ENCODE measurements at regions not wholly inside any gene's neighbourhood (a gene's known extent, or its start where the extent isn't known, plus 50 kb on each side); places are given as distances from the start of the nearest gene placed in this dataset.

DNA sequence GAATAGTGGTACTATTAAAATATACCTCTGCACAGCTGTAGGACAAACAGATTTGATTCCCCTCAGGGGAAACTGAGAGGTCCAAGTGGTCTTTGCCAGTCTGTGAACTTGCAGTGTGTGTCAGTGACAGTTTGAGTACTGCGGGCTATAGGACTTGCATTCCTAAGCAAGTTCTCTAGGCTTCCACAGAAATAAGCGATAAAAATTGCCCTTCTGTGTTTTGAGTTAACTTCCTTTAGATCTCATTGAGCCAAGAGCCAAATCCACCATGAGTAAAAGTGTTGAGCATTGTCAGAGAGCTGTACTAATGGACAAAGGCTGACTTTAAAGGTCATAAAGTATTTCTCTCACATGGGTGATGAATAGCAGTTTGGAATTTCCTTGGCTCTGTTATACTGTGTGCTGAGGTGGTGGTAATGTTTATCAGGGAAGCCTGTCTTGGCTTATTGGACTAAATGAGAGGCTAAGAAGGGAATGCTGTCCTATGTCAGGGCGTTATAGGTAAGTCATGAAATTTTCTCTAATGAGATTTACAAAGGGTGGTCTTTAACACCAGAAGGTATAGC lies 122.6 kb upstream of the MAP3K7 start (continued):
- TF ChIP-seq, protein P1, sequence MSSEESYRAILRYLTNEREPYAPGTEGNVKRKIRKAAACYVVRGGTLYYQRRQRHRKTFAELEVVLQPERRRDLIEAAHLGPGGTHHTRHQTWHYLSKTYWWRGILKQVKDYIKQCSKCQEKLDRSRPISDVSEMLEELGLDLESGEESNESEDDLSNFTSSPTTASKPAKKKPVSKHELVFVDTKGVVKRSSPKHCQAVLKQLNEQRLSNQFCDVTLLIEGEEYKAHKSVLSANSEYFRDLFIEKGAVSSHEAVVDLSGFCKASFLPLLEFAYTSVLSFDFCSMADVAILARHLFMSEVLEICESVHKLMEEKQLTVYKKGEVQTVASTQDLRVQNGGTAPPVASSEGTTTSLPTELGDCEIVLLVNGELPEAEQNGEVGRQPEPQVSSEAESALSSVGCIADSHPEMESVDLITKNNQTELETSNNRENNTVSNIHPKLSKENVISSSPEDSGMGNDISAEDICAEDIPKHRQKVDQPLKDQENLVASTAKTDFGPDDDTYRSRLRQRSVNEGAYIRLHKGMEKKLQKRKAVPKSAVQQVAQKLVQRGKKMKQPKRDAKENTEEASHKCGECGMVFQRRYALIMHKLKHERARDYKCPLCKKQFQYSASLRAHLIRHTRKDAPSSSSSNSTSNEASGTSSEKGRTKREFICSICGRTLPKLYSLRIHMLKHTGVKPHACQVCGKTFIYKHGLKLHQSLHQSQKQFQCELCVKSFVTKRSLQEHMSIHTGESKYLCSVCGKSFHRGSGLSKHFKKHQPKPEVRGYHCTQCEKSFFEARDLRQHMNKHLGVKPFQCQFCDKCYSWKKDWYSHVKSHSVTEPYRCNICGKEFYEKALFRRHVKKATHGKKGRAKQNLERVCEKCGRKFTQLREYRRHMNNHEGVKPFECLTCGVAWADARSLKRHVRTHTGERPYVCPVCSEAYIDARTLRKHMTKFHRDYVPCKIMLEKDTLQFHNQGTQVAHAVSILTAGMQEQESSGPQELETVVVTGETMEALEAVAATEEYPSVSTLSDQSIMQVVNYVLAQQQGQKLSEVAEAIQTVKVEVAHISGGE (CRISPR knock-in tag; IDR thresholded peaks at IDR 0.05): no peak
- TF ChIP-seq RBBP5 (conservative IDR thresholded peaks at IDR 0.05) (no peak), PAX5 (IDR thresholded peaks at IDR 0.05; ENCODE audit: borderline replicate concordance, low read depth, low read length) (no peak), BACH1 (IDR thresholded peaks at IDR 0.05; ENCODE audit: borderline replicate concordance) (no peak), PML (IDR thresholded peaks at IDR 0.05; ENCODE audit: low read length) (no peak), HDAC2 (IDR thresholded peaks at IDR 0.05) (no peak)
- TF ChIP-seq, protein P2, sequence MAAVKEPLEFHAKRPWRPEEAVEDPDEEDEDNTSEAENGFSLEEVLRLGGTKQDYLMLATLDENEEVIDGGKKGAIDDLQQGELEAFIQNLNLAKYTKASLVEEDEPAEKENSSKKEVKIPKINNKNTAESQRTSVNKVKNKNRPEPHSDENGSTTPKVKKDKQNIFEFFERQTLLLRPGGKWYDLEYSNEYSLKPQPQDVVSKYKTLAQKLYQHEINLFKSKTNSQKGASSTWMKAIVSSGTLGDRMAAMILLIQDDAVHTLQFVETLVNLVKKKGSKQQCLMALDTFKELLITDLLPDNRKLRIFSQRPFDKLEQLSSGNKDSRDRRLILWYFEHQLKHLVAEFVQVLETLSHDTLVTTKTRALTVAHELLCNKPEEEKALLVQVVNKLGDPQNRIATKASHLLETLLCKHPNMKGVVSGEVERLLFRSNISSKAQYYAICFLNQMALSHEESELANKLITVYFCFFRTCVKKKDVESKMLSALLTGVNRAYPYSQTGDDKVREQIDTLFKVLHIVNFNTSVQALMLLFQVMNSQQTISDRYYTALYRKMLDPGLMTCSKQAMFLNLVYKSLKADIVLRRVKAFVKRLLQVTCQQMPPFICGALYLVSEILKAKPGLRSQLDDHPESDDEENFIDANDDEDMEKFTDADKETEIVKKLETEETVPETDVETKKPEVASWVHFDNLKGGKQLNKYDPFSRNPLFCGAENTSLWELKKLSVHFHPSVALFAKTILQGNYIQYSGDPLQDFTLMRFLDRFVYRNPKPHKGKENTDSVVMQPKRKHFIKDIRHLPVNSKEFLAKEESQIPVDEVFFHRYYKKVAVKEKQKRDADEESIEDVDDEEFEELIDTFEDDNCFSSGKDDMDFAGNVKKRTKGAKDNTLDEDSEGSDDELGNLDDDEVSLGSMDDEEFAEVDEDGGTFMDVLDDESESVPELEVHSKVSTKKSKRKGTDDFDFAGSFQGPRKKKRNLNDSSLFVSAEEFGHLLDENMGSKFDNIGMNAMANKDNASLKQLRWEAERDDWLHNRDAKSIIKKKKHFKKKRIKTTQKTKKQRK (IDR thresholded peaks at IDR 0.05; ENCODE audit: low read depth, low read length): no peak

Data from GM12878 (cell line).